Inferior parietal cortex (tissue), 1 donor: ENCODE measurements at regions not wholly inside any gene's neighbourhood (a gene's known extent, or its start where the extent isn't known, plus 50 kb on each side); places are given as distances from the start of the nearest gene placed in this dataset.

ENCODE experiments used
- DNase-seq: peaks from one replicate; pipeline ENCODE4 v3.0.0-alpha.2; 2016; ENCODE audit errors: extremely low spot score

DNA sequence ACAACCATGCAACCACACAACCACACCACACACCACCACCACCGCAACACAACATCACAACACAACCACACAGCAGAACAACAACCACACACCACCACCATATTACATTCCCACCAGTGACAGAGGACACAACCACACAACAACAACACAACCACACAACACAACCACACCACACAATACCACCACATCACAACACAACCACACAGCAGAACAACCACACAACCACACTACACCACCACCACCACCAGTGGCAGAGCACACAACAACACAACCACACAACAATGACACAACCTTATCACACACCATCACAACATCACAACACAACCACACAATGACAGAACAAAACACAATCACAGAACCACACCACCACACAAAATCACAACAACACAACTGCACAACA lies 313.0 kb upstream of the MYT1L start:
- no peak for DNase-seq

DNA sequence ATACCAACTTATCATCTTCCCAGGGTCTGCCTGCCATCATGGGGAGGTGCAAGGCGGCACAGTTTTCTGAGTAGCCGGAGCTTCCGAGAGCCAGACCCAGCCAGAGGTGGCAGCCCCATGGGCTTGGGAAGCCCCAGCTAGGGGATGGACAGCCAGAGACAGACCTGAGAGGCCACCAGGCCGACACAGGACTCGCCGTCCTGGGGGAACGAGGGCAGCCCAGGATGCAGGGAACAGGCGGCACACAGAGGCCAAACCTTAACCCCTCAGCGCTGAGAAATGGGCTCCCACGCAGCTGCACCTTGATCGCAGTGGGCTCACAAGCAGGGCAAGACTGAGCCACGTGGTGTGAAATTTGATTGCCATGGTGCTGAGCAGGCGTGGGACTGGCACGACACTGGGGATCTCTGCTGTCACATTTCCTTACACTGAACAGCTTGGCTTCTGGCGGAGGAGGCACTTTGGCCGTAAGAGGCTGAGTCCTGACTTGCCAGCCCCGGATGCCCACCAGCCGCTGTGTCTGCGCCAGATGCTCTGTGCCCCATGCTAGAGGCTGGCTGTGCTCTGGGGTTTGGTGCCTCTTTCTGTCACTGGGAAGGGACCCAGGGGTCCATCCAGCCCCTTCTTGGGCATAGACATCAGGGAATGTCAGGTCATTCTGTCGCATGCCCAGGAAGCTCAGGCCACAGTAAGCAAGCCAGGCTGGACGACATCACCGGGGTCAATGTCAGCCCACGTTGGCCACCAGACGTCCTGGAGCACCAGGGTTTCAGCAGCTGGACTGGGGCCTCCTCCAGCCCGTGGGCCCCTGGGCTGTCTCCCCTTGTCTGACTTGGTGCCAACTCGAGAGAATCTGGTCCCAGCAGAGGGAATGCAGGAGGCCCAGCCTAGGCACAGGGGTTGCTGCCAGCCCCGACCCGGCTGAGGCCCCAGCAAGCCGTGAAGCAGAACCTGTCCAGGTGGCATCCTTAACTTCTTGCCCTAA lies 312.1 kb upstream of the MYT1L start:
- no peak for DNase-seq

GRCh38 chr2:2641541-2642410 lies 310.7 kb upstream of the MYT1L start:
- DNase-seq, result no peak

DNA sequence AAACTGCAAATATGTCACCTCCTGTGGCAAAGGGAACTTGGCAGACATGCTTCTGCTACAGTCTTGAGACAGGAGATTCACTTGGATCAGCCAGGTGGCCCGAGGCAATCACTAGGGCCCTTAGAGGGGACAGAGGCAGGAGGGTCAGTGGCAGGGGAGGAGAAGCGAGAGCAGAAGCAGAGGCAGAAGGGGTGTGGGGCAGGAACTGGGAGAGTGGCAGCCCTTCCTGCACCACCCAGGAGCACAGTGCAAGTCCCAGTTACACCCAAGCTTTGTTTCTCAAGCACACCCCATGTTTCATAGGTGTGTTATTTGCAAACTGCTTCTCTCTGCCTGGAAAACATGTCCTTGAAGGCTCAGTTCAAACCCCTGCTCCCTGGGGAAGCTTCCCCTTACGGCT lies 309.7 kb upstream of the MYT1L start:
- DNase-seq, result no peak

DNA sequence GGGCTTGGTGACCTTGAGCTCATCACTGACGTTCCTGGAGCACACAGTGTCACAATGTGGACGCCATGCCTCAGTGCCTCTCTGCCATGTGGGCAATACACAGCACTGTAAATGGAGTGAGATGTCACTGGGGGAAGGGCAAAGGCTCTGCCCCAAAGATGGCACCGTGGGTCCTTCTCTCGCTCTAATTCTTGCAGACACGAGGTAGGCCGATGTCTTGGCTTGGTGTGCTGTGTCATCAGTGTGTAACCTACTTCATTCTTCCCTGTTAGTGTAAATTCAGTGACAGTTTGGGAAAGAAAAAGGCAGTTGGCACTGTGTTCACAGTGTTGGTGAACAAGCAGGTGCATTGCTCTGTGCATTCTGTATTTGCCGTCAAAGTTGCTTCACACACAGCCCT lies 309.3 kb upstream of the MYT1L start:
- DNase-seq, result no peak

- DNase-seq, result no peak
These were observed 308.4 kb upstream of the MYT1L start for GRCh38 chr2:2639251-2640139.

GRCh38 chr2:2638547-2639220 lies 307.6 kb upstream of the MYT1L start:
- DNase-seq, result no peak

GRCh38 chr2:2636813-2637212 lies 305.7 kb upstream of the MYT1L start:
- no peak for DNase-seq

GRCh38 chr2:2635025-2635528 lies 304.0 kb upstream of the MYT1L start:
- DNase-seq, result no peak

- no peak for DNase-seq
These were observed 301.9 kb upstream of the MYT1L start for GRCh38 chr2:2633017-2633416.

- no peak for DNase-seq
These were observed 292.9 kb upstream of the MYT1L start for GRCh38 chr2:2623939-2624338.

DNA sequence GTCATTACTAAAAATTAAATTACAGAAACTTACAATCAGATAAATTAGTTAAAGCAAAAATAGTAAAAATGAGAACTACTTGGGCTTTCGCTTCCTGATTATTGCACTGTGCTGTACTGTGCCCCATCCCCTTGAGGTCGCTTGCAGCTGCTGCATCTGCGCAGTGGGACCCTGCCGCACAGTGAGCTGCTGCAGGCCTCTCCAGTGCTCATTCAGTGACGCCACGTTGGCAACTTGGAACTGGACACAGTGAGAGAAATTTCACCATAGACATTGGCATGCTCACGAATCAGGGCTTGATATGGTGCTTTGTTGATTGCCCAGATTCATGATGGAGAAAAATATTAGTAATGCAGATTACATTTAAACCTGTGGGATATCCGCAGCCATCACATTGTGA lies 290.8 kb upstream of the MYT1L start:
- DNase-seq, result no peak

GRCh38 chr2:2620604-2621003 lies 289.5 kb upstream of the MYT1L start:
- no peak for DNase-seq

- no peak for DNase-seq
These were observed 288.9 kb upstream of the MYT1L start for GRCh38 chr2:2619995-2620394.

GRCh38 chr2:2614452-2614851 lies 283.4 kb upstream of the MYT1L start:
- no peak for DNase-seq

DNA sequence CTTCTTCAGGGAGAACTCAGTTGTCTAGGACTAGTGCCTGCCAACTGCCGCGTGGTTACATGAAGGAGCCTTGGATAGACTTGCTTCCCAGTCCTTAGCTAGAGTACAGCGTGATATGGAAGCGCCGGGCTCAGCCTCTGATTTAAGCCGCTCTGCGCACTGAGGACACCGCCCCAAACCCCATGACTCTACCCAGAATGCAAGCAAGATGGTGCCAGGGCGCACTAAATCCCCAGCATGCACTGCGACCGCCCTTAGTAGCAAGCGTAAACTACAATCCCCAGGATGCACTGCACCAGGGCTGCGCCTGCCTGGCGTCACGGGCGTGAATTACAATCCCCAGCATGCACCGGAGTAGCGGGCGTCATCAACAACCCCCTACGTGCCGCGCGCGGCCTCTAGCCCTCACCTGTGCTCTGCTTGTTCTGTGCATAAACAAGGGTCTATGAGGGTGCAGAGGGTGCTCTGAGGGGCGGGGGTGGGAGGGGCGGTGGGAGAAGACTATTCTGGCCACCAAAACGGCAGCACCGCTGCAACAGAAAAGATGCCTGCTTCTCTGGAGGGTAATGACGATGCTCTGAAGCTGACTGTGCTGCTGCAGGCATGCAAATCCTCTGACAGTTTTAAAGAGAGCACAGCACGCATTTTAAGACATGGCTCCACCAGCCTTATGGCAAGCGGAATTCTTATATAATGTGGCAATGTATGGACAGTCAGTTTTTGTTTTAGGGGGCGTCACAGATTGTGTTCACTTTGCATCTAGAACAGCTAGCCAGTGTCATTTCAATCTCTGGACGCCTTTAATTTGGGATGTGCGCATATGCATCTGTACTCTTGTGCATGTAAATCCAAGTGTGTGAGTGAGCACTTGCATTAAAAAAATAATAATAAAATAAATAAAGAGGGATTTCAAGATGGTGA lies 282.5 kb upstream of the MYT1L start:
- peak; percentile 98 for DNase-seq

DNA sequence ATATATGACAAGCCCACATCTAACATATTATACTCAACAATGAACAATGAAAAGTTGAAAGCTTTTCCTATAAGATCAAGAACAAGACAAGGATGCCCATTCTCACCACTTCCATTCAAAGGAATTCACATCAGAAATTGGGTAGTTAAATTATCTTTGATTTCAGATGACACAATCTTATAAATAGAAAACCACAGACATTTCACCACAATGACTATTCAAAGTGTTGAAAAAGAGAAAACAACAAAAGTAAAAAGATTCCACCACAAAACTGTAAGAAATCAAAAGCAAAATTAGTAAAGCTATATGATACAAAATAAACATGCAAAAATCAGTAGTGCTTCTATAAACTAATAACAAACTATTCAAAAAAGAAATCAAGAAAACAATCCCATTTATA lies 279.7 kb upstream of the MYT1L start:
- no peak for DNase-seq

- DNase-seq, result no peak
These were observed 269.3 kb upstream of the MYT1L start for GRCh38 chr2:2600366-2600765.

- DNase-seq, result no peak
These were observed 268.4 kb upstream of the MYT1L start for GRCh38 chr2:2599441-2599840.

DNA sequence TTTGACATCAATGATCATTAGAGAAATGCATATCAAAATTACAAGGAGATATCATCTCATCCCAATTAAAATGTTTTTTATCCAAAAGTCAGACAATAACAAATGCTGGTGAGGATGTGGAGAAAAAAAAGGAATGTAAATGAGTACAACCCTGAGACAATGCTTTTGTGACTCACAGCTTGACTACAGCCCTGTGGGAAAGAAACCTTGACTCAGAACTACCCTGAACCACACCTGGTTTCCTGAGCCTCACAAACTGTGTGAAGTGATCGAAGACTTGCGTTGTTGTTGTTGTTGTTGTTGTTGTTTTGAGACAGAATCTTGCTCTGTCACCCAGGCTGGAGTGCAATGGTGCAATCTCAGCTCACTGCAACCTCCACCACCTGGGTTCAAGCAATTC lies 266.6 kb upstream of the MYT1L start:
- no peak for DNase-seq
